Endothelial cell of umbilical vein (primary cell): ENCODE measurements at regions not wholly inside any gene's neighbourhood (a gene's known extent, or its start where the extent isn't known, plus 50 kb on each side); places are given as distances from the start of the nearest gene placed in this dataset.

Source experiments
- EZH2 ChIP-seq: IDR thresholded peaks from 2 replicates; pipeline ENCODE4 v1.6.1; 2012; ENCODE audit warnings: borderline replicate concordance, low read depth, mild to moderate bottlenecking, moderate library complexity, low read length, inconsistent platforms; ENCODE audit not compliant: severe bottlenecking
- JUN ChIP-seq: IDR thresholded peaks from 2 replicates; pipeline ENCODE4 v1.6.1; 2011; ENCODE audit warnings: borderline replicate concordance, low read depth; ENCODE audit not compliant: insufficient read length, insufficient read depth
- MYC ChIP-seq: IDR thresholded peaks from one replicate; pipeline ENCODE4 v1.6.1; 2011; ENCODE audit warnings: mild to moderate bottlenecking, low read depth, low read length
- POLR2A ChIP-seq: IDR thresholded peaks from 2 replicates; pipeline ENCODE4 v1.6.1; 2012; ENCODE audit warnings: low read depth, mild to moderate bottlenecking, control low read depth, low read length
- POLR2AphosphoS5 ChIP-seq: IDR thresholded peaks from 2 replicates; pipeline ENCODE4 v1.6.1; 2012; ENCODE audit warnings: low read depth, mild to moderate bottlenecking, control low read depth, low read length, moderate library complexity; ENCODE audit not compliant: insufficient read depth
- TF ChIP-seq, protein P1 (sequence below), 2 donors: IDR thresholded peaks; 1 replicate in 1 of 2; 2 replicates in 1 of 2; pipeline ENCODE4 v1.5.1; 2011; ENCODE audit warnings: low read length in 2 of 2, mild to moderate bottlenecking in 2 of 2, moderate library complexity in 2 of 2, control low read depth in 1 of 2, inconsistent platforms in 1 of 2, low read depth in 1 of 2; ENCODE audit not compliant: insufficient read depth in 1 of 2; ENCODE audit errors: extremely low read depth in 1 of 2

DNA sequence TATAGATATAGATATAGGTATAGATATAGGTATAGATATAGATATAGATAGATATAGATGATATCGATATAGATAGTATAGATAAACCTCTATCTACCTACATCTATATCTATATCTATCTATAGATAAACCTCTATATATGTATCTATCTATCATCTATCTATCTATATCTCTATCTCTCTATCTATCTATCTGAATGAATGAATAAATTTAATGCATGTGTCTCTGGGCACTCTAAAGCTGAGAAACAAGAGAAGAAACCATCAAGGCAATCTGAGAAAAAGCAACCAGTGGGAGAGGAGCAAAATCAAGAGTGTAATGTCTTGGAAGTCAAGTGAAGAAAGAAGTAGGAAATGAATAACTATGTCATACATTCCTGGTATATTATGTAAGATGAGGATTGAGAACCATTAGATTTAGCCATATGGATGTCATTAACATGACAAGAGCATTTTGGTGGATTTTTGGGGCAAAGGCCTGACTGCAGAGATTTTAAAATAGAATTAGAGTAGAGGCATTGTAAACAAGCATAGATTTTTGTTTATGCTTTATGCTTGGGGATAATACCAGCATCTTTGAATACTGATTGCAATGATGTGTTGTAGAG, 1262.7 kb upstream of the MIR17HG start:
- TF ChIP-seq, protein P1, sequence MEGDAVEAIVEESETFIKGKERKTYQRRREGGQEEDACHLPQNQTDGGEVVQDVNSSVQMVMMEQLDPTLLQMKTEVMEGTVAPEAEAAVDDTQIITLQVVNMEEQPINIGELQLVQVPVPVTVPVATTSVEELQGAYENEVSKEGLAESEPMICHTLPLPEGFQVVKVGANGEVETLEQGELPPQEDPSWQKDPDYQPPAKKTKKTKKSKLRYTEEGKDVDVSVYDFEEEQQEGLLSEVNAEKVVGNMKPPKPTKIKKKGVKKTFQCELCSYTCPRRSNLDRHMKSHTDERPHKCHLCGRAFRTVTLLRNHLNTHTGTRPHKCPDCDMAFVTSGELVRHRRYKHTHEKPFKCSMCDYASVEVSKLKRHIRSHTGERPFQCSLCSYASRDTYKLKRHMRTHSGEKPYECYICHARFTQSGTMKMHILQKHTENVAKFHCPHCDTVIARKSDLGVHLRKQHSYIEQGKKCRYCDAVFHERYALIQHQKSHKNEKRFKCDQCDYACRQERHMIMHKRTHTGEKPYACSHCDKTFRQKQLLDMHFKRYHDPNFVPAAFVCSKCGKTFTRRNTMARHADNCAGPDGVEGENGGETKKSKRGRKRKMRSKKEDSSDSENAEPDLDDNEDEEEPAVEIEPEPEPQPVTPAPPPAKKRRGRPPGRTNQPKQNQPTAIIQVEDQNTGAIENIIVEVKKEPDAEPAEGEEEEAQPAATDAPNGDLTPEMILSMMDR (IDR thresholded peaks at IDR 0.05; ENCODE audit: extremely low read depth in 1 of 2, insufficient read depth in 1 of 2, low read depth in 1 of 2, low read length in 2 of 2) = no peak
- TF ChIP-seq POLR2AphosphoS5 (no peak), POLR2A (no peak), EZH2 (no peak), MYC (no peak), JUN (no peak)
